ENCODE measurements at regions not wholly inside any gene's neighbourhood (a gene's known extent, or its start where the extent isn't known, plus 50 kb on each side); places are given as distances from the start of the nearest gene placed in this dataset.

- TF ChIP-seq MYC (IDR thresholded peaks at IDR 0.05; ENCODE audit: low read depth, low read length) (no peak), CTCF (IDR thresholded peaks at IDR 0.05; ENCODE audit: low read depth, low read length) (no peak), POLR2A (IDR thresholded peaks at IDR 0.05; ENCODE audit: extremely low read depth, insufficient read length) (no peak), MAX (IDR thresholded peaks at IDR 0.05; ENCODE audit: low read depth, low read length) (no peak)
- H3K4me3 ChIP-seq (ENCODE audit: low read depth, low read length): no peak overlapping the region
- DNase-seq (ENCODE audit: low read depth): no peak
Measured at GRCh38 chr10:3397846-3398245, 225.3 kb upstream of the PITRM1 start.

DNA sequence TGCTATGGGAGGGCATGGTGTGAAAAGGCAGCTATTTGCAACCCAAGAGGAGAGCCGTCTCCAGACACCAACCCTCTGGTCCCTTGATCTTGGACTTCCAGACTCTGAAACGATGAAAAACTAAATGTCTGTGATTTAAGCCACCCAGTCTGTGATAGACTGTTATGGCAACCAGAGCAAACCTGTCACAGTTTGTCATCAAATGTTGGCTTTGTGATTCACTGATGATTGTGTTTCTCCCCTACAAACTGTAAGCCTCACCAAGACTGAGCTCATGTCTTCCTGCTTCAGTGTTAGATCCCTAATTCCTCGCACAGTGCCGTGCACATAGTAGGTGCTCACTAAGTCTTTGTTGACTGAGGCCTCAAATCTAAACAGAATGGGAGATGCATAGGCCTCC lies 224.6 kb upstream of the PITRM1 start:
- TF ChIP-seq MAX (IDR thresholded peaks at IDR 0.05; ENCODE audit: low read depth, low read length) (no peak), CTCF (IDR thresholded peaks at IDR 0.05; ENCODE audit: low read depth, low read length) (no peak), POLR2A (IDR thresholded peaks at IDR 0.05; ENCODE audit: extremely low read depth, insufficient read length) (no peak), MYC (IDR thresholded peaks at IDR 0.05; ENCODE audit: low read depth, low read length) (no peak)
- no peak for DNase-seq (ENCODE audit: low read depth)

DNA sequence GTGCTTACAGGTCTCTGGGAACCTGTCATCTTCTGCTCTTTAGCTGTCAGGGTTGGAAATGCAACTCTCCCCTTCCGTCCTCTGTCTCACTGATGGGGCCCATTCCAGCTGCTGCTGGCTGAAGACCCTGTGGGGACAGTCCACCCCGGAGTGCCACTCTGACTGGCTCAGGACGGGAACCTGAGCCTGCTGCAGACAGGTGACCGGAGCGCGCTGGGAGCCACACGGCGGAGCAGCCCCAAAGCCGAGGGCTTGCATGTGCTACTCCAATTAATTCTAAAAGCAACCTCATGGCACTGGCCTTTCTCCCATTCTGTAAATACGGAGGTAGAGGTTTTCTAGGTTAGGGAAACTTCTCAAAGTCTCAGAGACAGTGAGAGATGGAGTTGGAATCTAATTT lies 223.5 kb upstream of the PITRM1 start:
- no peak for TF ChIP-seq MYC (IDR thresholded peaks at IDR 0.05; ENCODE audit: low read depth, low read length)
- no peak for TF ChIP-seq MAX (IDR thresholded peaks at IDR 0.05; ENCODE audit: low read depth, low read length)
- no peak for TF ChIP-seq CTCF (IDR thresholded peaks at IDR 0.05; ENCODE audit: low read depth, low read length)
- TF ChIP-seq POLR2A (IDR thresholded peaks at IDR 0.05; ENCODE audit: extremely low read depth, insufficient read length): no peak
- no peak for DNase-seq (ENCODE audit: low read depth)

More for the DNA sequence above, 224.6 kb upstream of the PITRM1 start:
- no peak overlapping the region for H3K4me3 ChIP-seq (ENCODE audit: low read depth, low read length)

GRCh38 chr10:3395458-3395861 lies 222.9 kb upstream of the PITRM1 start:
- no peak overlapping the region for H3K4me3 ChIP-seq (ENCODE audit: low read depth, low read length)
- DNase-seq (ENCODE audit: low read depth): no peak
- TF ChIP-seq POLR2A (IDR thresholded peaks at IDR 0.05; ENCODE audit: extremely low read depth, insufficient read length) (no peak), MAX (IDR thresholded peaks at IDR 0.05; ENCODE audit: low read depth, low read length) (no peak)

More for the DNA sequence above, 223.5 kb upstream of the PITRM1 start:
- no peak overlapping the region for H3K4me3 ChIP-seq (ENCODE audit: low read depth, low read length)

DNA sequence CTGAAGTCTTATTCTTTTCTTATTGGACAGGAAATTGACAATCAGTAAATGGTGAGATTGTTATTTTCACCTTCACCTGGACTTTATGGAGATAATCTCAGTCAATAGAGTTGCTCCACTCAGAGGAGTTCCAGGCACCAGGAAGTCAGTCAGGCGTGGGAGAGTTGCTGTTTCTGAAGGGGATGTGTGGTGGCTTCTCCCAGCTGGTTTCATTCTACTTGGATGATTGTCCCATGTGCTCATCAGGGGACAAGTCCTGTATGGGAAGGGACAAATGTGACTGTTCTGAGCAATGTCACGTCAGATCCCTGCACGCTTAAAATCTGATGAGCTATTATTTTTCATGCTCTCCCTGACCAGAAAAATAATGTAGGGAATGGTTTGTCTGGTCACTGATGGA lies 222.5 kb upstream of the PITRM1 start:
- TF ChIP-seq CTCF (IDR thresholded peaks at IDR 0.05; ENCODE audit: low read depth, low read length): no peak
- TF ChIP-seq POLR2A (IDR thresholded peaks at IDR 0.05; ENCODE audit: extremely low read depth, insufficient read length): no peak
- no peak for TF ChIP-seq MAX (IDR thresholded peaks at IDR 0.05; ENCODE audit: low read depth, low read length)
- no peak for TF ChIP-seq MYC (IDR thresholded peaks at IDR 0.05; ENCODE audit: low read depth, low read length)
- no peak overlapping the region for H3K4me3 ChIP-seq (ENCODE audit: low read depth, low read length)
- DNase-seq (ENCODE audit: low read depth): no peak

GRCh38 chr10:3393958-3394357 lies 221.4 kb upstream of the PITRM1 start:
- H3K4me3 ChIP-seq (ENCODE audit: low read depth, low read length): no peak overlapping the region
- TF ChIP-seq CTCF (IDR thresholded peaks at IDR 0.05; ENCODE audit: low read depth, low read length) (no peak), MAX (IDR thresholded peaks at IDR 0.05; ENCODE audit: low read depth, low read length) (no peak), MYC (IDR thresholded peaks at IDR 0.05; ENCODE audit: low read depth, low read length) (no peak), POLR2A (IDR thresholded peaks at IDR 0.05; ENCODE audit: extremely low read depth, insufficient read length) (no peak)
- no peak for DNase-seq (ENCODE audit: low read depth)
